NCI-H146 (cell line): ENCODE measurements at regions not wholly inside any gene's neighbourhood (a gene's known extent, or its start where the extent isn't known, plus 50 kb on each side); places are given as distances from the start of the nearest gene placed in this dataset.
"Not testable (repeated sequence)": the region's sequence is repeated elsewhere in the genome, so short reads cannot be mapped to it uniquely, and the experiment has no call there.

Source experiments
- DNase-seq: peaks from one replicate; lab custom pipeline; 2025; lab: John Stamatoyannopoulos, UW

DNA sequence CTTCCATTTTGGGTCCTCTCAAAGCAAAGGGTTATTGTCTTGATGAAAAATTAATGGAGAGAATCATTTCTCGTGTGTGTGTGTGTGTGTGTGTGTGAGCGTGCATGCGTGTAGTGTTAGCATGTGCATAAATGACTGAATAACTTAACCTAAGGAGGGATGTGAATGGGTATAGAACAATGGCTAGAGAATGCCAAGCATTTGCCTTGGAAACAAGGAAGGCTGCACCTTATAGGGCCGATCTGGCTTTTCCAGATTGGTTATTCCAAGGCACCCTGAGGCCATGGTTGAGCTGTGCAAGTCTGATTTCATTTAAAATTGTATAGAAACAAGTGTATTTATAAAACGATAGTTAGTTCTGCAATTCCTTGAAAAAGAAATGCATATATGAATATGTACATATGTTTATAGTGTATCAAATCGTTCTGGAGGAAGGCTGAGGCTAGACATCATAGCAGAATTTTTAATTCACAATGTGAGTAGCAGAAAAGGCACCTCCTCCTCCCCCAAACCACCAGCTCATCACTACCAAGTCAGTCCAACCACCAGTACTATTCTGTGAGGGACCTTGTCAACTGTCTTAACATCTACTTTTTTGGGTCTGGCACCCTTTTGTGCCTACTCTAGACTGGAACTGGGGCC, 322.7 kb upstream of the ISX start:
- DNase-seq: no peak

DNA sequence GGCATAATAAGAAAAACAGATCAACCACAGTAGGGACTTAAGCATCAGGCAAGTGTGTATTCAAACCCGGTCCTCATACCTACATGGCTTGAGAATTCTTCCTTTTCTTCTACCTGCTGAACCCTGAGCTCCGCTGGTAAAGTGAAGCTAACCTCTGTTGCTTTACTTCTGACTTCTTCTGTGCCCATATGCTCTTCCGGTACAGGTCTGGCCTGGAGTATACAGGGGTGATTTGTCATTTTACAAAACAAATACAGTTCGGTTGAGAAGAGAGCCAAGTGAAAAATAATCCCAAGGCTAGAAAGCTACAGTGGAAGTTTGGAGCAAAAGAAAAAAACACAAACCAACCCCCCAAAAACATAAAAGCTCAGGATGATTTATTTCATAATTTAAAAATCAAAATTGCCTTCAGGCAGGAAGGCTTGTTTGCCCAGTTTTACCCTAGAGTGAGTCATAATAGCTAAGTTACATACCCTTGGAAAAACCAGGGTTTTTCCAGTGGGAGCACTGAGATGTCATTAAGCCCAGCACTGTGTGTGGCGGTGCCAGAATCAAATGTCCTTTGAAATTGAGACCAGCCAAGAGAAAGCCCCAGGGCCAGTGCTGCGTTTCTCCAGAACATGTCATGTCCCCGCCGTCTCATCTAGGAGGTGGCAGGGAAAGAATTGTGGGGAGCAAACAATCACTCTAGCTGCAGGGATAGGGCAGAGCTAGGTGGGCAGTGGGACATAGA, 305.5 kb upstream of the ISX start:
- DNase-seq: no peak

DNA sequence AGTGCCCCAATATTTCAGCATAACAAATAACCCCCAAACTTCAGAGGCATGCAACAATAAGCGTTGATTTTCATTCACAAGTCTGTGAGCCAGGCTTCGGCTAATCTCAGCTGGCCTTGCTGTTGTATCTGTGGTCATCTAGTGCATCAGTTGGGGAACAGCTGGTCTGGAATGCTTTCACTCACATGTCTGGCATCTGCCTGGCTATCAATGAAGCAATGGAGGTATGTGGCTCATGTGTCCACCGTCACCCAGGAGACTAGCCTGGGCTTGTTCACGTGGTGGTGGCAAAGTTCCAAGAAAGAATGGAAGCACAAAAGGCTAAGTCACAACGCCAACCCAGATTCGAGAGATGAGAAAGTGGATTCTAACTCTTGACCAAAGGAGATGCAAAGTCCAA, 304.8 kb upstream of the ISX start:
- no peak for DNase-seq

DNA sequence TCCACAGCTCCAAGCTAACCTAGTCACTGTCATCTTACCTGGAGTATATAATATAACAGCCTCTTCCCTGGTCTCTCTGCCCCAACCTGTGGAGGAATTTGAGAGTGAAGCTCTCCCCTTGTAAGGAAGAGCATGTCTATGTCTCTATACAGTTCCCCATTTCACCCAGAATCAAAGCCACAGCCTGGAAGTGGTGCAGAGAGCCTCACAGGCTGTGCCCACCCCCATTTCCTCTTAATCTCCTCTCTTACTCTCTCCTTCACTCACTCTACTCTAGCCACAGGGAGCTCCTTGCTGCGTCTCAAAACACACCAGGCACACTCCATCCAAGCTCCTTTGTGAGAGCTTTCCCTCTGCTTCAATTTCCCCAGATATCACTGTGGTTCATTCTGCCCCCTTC, 302.5 kb upstream of the ISX start:
- DNase-seq: no peak

DNA sequence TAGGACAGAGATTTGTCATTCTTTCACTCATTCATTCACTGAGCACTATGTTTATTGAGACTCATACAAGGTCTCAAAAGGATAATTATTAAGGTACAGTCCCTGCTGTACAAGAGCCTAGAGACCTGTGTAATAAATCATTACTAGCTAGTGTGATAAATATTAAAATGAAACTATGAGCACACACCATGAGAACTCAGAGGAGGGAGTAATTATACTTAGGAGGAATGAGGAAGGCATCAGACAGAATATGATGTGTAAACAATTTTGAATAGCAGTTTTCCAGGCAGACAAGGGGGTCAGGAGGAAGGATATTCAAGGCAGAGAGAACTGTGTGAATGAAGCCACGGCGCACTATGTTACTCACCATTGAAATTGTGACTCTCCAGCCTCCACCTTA, 300.8 kb upstream of the ISX start:
- DNase-seq: no peak

DNA sequence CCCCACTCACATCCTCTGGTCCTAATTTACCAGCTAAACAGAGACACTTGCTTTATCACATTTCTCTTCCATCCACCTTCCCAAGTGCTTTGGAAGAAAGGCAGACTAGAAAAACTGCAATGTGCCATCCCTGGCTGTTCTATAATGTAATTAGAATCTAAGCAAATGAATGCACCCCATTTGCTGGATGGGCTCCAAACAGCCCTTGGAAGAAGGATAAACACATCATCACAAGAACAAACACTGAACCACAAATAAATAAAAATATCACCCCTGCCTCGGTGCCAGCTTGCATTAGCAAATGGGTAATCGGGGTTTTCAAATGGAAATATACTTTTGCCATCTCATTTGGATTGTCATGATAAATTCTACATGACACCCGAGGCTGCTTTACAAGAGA, 296.6 kb upstream of the ISX start:
- DNase-seq: no peak

DNA sequence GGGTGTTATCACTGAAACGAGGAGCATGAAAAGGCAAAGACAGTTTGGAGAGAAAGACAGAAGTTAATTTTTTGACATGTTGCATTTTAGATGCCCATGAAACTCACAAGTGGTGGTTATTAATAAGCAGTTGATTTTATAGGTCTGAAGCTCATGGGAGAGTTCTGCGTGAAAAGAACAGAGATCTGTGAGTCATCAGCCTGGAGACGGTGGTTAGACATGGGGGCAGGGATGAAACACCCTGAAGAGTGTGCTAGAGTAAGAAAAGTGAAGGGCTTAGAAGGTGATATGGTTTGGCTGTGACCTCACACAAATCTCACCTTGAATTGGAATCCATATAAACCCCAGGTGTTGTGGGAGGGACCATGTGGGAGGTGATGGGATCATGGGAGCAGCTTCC, 289.1 kb upstream of the ISX start:
- no peak for DNase-seq

DNA sequence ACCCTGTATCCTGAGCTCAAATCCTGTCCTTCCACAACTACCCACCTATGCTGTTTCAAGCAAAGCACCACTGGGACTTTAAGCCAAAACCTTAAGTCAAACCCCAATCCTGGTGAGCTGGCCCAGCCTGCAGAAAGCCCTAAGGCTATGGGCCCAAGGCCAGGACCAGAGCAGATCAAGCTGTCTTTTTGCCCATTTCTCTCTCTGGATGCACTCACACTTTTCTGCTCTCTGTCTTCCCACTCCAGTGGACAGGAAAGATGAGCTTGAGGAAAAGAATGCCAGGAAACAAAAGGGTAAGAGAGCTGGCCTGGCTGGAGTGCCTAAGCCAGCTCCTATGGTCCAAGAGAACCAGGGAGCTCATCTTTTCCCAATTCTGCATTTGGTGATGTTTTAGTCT, 284.3 kb upstream of the ISX start:
- no peak for DNase-seq

DNA sequence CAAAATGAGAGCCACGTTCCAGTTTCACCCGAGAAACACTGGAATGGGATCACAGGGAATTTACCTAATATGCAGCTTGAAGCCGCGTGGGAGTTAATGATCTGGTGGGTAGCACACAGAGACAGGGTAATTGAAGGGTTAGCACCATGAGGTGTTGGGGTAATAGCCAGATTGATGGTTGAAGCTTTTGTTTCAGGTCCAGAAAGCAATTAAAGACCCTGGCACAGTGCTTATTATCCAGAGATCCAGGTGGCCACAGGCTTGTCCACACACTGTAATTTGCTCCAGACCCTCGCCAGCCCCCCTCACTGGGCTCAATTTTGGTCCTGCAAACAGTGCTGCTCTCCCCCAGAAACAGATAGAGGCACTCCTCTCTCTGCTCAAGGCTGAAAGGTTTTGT, 282.5 kb upstream of the ISX start:
- DNase-seq: no peak

DNA sequence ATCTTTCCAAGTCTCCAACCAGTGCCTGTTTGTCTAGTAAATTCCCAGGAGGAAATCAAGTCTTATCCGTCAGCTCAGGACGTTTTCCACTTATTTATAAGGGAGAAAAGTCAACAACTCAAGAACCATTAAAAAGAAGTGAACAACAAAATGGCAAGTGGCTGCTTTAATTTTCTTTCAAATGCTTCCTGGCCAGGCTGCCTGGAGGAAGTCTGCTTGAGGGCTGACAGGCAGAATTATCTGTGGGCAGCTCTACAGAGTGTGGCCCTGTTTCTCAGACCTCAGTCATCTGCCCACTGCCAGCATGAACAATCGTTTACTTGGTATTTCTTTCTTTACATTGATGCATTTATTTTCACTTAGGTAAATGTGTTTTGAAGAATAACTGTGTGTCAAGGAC, 281.9 kb upstream of the ISX start:
- no peak for DNase-seq

DNA sequence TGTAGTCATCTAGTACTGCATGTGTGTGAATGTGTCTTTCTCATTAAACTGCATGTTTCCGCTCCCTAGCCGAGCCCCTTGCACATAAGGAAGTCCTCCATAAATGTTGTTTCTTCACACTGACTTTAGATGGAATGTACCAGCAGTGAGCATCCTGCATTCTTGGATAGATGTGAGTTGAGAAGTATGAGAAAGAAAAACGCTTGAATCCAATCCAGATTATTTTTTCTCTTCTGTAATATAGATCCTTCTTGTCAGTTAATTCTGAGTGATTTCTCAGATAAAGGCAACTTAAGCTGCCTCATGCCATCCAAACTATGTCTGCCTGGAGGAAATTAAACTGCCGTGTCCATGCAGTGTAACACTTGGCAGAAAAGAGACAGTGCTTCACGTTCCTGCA, 268.1 kb upstream of the ISX start:
- DNase-seq: no peak

DNA sequence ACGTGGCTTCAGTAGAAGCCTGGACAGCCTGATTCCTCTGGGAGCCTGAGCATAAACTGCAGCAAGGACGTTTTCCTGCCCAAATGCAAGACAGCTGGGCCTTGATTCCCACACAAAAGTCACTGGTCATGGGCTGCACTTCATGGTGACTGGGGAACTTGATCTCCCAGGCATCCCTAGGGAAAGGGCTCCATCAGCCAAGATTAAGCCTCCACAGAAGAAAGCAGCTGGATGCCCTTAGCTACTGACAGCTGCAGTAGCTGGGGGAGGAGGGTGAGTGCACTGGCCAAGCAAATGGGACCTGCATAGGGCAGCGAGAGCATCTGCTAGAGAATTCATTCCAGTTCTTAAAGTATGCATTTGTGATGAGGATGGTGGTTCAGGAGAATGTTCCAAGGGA, 267.4 kb upstream of the ISX start:
- no peak for DNase-seq

DNA sequence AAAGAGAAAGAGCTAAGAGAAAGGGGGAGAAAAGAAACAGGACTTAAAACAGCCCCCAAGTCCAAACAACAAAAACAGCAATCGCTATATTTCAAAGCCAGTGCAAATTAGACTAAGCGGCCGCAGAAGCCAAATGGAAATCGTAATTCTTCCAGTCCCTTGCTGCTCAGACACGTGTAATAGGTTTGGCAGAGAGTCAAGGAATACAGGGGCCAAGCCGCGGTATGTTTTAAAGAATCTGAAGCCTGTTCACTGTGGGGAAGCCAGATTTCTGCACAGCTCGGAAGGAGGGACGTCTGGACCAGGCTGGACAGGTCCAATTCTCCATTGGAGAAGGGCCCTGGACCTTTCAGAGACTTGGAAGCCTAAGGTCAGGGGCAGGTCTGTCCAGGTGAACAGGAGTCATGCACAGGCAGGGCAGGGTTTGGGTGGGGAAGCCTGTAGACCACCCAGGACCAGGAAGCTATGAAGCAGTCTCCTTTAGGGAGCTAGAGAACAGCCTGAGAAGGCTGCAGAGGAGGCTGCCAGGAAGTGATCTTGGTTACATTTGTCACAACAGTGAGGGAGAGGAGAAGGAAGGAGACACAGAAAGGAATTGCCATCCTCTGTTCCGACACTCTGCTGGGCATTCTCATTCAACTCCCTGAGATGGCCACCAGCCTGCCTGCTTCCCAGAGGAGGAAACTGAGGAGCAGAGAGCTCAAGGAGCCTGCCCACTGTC, 265.5 kb upstream of the ISX start:
- DNase-seq: no peak

DNA sequence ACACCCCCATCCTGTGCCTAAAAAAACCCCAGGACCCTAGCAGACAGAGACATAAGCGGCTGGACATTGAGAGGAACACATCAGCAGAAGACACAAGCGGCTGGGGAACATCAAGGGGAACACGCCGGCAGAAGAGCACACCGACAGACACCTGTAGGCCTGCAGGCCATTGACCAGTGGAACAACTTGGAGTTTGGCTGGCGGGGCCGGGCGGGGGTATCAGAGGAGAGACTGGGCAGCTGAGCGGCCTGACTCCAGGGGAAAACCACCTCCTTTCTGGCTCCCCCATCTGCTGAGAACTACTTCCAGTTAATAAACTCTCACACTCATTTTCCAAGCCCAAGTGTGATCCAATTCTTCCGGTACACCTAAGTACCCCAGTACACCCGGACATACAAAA, 264.7 kb upstream of the ISX start:
- no peak for DNase-seq

DNA sequence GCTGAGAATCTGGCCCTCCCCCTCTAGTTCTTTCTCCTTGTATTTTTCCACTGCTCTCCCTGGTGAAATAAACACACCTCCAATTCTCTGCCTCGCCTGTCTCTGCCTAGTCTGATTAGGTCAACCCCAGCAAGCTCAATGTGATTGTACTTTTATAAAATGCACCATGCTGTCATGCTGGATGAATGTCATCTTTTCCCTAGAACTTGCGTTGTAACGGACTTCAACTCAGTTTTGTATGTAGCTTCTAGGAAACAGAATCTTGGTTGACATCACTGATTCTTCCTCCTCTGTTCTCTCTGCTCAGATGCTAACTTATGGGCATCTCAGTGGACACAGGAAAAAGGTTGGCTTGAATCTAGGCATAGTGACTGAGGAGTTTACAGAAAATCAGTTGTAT, 261.9 kb upstream of the ISX start:
- DNase-seq: no peak

DNA sequence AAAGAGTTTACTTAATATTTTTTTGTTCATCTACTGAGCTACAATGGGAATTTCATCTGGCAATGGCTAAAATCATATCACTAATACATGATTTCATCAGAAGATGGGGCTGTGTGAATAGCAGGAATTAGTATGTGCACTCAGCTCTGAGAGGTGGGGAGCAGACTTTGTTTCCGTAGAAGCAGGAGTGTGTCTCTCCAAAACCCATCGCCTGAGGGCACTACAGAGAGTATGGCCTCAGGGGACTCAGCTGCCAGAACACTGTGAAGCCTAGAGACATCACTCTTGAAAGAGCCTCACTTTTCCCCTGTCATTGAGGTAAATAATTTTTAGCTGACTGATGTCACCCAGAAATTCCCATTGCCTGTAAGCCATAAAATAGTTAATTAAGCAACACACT, 261.4 kb upstream of the ISX start:
- DNase-seq: peak; percentile 59

DNA sequence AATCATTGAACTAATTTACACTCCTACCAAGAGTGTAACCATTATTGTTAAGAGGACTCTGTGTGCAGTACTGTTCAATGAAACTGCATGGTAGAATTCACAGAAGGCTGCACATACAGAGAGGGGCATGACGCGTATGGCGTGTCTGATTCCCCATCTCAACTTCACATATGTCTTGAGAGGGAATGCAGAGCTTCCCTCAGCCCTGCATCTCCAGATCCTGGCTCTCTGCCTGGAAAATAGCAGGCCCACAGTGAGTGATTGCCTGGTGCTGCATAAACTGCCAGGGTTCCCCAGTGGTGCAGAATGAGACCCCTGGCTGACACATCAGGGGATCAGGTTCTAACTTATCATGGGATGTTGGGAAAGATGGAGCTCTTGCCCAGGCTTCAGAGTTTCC, 260.2 kb upstream of the ISX start:
- no peak for DNase-seq

DNA sequence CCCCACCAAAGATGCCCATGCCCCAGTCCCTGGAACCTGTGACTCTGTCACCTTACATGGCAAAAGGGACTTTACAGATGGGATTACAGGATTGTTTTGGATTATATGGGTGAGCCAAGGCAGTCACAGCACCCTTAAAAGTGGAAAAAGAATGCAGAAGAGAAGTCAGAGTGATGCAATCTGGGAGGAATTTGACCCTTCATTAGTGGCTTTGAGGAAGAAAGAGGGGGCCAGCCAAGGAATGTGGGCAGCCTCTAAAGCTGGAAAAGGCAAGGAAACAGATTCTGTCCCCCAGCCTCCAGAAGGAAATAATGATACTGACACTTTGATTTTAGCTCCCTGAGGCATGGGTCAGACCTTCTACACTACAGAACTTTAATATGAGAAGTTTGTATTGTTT, 257.3 kb upstream of the ISX start:
- DNase-seq: no peak

DNA sequence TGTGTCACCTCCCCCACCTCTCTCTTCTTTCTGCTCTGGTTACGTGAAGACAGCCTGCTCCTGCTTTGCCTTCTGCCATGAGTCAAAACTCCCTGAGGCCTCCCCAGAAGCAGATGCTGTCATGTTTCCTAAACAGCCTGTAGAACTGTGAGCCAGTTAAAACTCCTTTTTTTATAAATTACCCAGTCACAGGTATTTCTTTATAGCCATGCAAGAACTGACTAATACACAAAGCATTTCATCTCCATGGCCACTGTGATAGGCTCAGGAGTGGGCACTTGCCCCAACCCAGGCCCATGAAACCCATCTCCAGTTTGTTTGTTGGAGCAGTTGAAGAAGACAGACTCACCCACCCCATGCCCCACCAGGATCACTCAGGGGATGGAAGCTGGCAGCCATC, 253.3 kb upstream of the ISX start:
- no peak for DNase-seq

DNA sequence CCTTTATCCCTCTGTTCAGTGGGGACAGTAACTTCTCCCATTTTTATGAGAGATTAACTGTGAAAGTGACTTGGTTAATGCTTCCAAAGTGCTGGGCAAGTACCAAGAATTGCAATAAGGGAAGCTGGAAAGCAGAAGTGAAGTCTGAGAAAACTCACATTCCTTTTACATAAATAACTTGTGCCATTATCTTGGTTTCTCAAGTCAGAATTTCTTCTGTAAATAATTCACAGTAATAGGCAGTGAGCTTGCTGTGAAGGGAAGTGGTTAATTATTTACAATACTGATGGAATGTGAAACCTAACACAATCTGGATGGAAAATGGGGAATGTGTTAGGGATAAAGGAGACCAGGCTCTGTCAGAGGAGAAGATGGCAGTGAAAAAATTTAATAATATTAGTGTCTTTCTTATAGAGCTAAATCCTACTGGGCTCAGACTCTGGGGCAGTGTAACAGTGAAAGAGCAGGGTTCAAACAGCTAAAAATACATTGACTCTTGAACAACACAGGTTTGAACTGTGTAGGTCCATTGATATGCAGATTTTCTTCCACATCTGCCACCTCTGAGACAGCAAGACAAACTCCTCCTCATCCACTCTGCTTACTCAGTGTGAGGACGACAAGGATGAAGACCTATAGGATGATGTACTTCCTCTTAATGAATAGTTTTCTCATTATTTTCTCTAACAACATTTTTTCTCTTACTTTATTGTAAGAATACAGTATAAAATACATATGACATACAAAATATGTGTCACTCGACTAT, 251.5 kb upstream of the ISX start:
- no peak for DNase-seq

DNA sequence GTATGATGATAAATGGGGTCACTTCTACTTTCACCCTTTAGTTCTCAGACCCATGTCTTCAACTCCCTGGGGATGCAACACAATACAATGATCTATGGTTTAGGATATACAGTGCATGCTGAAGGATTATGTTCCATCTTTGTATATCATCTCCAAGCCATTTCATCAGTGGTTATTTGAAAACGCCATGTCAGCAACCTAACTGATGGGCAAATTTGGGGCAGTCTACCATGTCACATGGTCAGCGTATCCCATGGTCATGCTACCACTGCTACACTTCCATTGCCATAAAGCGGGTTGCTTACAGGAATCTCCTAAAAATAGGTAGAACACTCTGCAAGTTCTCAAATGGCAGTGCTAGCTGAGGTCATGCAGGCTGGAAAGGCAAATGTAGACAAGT, 236.5 kb upstream of the ISX start:
- no peak for DNase-seq

DNA sequence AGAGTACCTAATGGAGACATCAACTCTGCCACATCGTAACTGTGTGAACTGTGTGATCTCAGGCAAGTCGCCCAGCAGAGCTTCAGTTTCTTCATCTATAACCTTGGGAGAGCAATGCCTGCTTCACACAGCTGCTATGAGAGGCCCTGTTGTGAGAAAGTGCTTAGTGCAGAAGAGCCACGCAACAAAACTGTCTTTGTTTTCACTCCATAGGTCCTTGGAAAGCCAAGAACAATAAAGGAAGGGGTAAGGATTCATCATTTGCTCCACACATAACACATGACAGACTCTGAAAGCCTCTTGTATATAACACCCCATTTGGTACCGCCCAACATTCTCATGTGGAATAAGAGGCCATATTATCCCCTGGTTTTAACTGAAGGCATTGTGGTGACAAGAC, 231.9 kb upstream of the ISX start:
- DNase-seq: no peak

DNA sequence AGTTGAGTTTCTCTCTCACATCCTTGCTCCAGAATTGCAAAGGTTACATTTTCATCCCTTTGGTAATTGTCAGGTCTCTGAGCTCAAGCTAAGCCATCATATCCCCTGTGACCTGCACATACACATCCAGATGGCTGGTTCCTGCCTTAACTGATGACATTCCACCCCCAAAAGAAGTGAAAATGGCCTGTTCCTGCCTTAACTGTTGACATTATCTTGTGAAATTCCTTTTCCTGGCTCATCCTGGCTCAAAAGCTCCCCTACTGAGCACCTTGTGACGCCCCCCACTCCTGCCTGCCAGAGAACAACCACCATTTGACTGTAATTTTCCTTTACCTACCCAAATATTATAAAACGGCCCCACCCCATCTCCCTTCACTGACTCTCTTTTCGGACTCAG, 231.4 kb upstream of the ISX start:
- not testable (repeated sequence) for DNase-seq
